GM12891 (cell line): ENCODE measurements at regions not wholly inside any gene's neighbourhood (a gene's known extent, or its start where the extent isn't known, plus 50 kb on each side); places are given as distances from the start of the nearest gene placed in this dataset.

Experiments
- PAX5 ChIP-seq: IDR thresholded peaks from 2 replicates; pipeline ENCODE4 v1.6.1; 2011; ENCODE audit warnings: low read length, moderate library complexity, mild to moderate bottlenecking; ENCODE audit not compliant: insufficient read depth, severe bottlenecking
- POLR2A ChIP-seq: IDR thresholded peaks from 2 replicates; pipeline ENCODE4 v1.6.1; 2011; ENCODE audit warnings: low read depth, low read length, control low read depth
- POLR2AphosphoS5 ChIP-seq: IDR thresholded peaks from 2 replicates; pipeline ENCODE4 v1.6.1; 2011; ENCODE audit warnings: low read depth, low read length, control low read depth
- POU2F2 ChIP-seq: IDR thresholded peaks from 2 replicates; pipeline ENCODE4 v1.6.1; 2011; ENCODE audit warnings: low read depth, mild to moderate bottlenecking, control low read depth, low read length, moderate library complexity
- SPI1 ChIP-seq: IDR thresholded peaks from 2 replicates; pipeline ENCODE4 v1.6.1; 2011; ENCODE audit warnings: low read depth, low read length, control low read depth
- TAF1 ChIP-seq: IDR thresholded peaks from 2 replicates; pipeline ENCODE4 v1.6.1; 2011; ENCODE audit warnings: low read depth, low read length, control low read depth

DNA sequence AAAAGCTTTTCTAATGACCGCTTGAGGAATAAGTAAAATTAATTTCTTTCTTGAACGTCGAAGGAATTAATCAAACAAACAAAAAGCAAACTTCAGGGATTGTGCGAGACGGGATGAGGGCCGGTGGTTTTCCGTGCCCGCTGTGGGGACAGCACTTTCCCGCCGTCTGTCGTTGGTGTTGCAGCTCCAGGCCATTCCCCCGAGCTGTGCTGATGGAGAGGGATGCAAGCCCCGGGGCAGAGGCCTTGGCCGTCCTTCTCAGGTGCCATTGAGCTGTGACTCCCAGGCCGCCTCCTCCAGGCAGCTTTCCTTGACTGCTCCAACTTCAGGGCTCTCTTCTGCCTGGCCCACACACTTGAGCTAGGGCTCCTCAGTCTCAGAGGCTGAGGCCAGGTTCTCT is 109.0 kb upstream of the C14orf180 start:
- TF ChIP-seq POLR2AphosphoS5 (no peak), POLR2A (no peak), POU2F2 (no peak), SPI1 (no peak), PAX5 (no peak), TAF1 (no peak)
